HEK293 (cell line): ENCODE measurements at regions not wholly inside any gene's neighbourhood (a gene's known extent, or its start where the extent isn't known, plus 50 kb on each side); places are given as distances from the start of the nearest gene placed in this dataset.

ENCODE experiments used
- PATZ1 ChIP-seq: fragments of 450-650 bp; formaldehyde crosslinking; IDR thresholded peaks from 2 replicates; pipeline ENCODE4 v1.5.1; 2016; ENCODE audit warnings: missing biosample characterization, missing genetic modification characterization
- ZBTB7A ChIP-seq: fragments of 450-650 bp; formaldehyde crosslinking; IDR thresholded peaks from 2 replicates; pipeline ENCODE4 v1.5.1; 2016; ENCODE audit warnings: low read depth, missing biosample characterization, missing genetic modification characterization
- ZFP3 ChIP-seq: fragments of 450-650 bp; formaldehyde crosslinking; IDR thresholded peaks from 2 replicates; pipeline ENCODE4 v1.5.1; 2016; ENCODE audit warnings: low read depth, missing biosample characterization, missing genetic modification characterization
- ZNF19 ChIP-seq: fragments of 450-650 bp; formaldehyde crosslinking; IDR thresholded peaks from 2 replicates; pipeline ENCODE4; 2016; ENCODE audit warnings: missing biosample characterization, missing genetic modification characterization, low read depth
- ZNF202 ChIP-seq: fragments of 450-650 bp; formaldehyde crosslinking; IDR thresholded peaks from 2 replicates; pipeline ENCODE4 v1.5.1; 2016; ENCODE audit warnings: missing biosample characterization, missing genetic modification characterization, borderline replicate concordance
- ZNF274 ChIP-seq, 2 experiments: fragments of 200-500 bp in 1 of 2; fragments of 450-650 bp in 1 of 2; sonication (Bioruptor generic) in 1 of 2; formaldehyde crosslinking in 1 of 2; IDR thresholded peaks; 2 replicates each; pipeline versions ENCODE4 v1.5.1 to v1.6.1; 2014 to 2016; ENCODE audit warnings: borderline replicate concordance in 1 of 2, inconsistent platforms in 1 of 2, low read length in 1 of 2, missing biosample characterization in 1 of 2, missing genetic modification characterization in 1 of 2
- ZNF473 ChIP-seq: fragments of 450-650 bp; formaldehyde crosslinking; IDR thresholded peaks from 2 replicates; pipeline ENCODE4 v1.5.1; 2017; ENCODE audit warnings: missing biosample characterization, missing genetic modification characterization
- ZNF530 ChIP-seq: fragments of 450-650 bp; formaldehyde crosslinking; IDR thresholded peaks from 2 replicates; pipeline ENCODE4 v1.5.1; 2016; ENCODE audit warnings: low read depth, missing biosample characterization, missing genetic modification characterization
- TF ChIP-seq, protein P1 (sequence below): fragments of 450-650 bp; formaldehyde crosslinking; IDR thresholded peaks from 2 replicates; pipeline ENCODE4 v1.5.1; 2016; ENCODE audit warnings: missing biosample characterization, missing genetic modification characterization
- TF ChIP-seq, protein P2 (sequence below): fragments of 450-650 bp; formaldehyde crosslinking; IDR thresholded peaks from 2 replicates; pipeline ENCODE4 v1.5.1; 2016; ENCODE audit warnings: missing biosample characterization, missing genetic modification characterization
- TF ChIP-seq, protein P3 (sequence below): fragments of 450-650 bp; IDR thresholded peaks from 2 replicates; pipeline ENCODE4 v1.5.1; 2018; ENCODE audit warnings: missing biosample characterization, mild to moderate bottlenecking, missing genetic modification characterization

GRCh38 chr5:54876556-54876955, 108.8 kb downstream of the ESM1 start:
- TF ChIP-seq, protein P1, sequence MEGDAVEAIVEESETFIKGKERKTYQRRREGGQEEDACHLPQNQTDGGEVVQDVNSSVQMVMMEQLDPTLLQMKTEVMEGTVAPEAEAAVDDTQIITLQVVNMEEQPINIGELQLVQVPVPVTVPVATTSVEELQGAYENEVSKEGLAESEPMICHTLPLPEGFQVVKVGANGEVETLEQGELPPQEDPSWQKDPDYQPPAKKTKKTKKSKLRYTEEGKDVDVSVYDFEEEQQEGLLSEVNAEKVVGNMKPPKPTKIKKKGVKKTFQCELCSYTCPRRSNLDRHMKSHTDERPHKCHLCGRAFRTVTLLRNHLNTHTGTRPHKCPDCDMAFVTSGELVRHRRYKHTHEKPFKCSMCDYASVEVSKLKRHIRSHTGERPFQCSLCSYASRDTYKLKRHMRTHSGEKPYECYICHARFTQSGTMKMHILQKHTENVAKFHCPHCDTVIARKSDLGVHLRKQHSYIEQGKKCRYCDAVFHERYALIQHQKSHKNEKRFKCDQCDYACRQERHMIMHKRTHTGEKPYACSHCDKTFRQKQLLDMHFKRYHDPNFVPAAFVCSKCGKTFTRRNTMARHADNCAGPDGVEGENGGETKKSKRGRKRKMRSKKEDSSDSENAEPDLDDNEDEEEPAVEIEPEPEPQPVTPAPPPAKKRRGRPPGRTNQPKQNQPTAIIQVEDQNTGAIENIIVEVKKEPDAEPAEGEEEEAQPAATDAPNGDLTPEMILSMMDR (tag by site-specific recombination): no peak
- TF ChIP-seq ZNF473 (tag by site-specific recombination) (no peak), ZNF274 (IDR thresholded peaks at IDR 0.05; ENCODE audit: low read length) (no peak), ZNF274 (tag by site-specific recombination; IDR thresholded peaks at IDR 0.05; ENCODE audit: borderline replicate concordance) (no peak), PATZ1 (no peak), ZNF19 (tag by site-specific recombination) (no peak), ZNF202 (tag by site-specific recombination) (no peak), ZNF530 (tag by site-specific recombination) (no peak), ZBTB7A (tag by site-specific recombination) (no peak), ZFP3 (tag by site-specific recombination) (no peak)
- TF ChIP-seq, protein P2, sequence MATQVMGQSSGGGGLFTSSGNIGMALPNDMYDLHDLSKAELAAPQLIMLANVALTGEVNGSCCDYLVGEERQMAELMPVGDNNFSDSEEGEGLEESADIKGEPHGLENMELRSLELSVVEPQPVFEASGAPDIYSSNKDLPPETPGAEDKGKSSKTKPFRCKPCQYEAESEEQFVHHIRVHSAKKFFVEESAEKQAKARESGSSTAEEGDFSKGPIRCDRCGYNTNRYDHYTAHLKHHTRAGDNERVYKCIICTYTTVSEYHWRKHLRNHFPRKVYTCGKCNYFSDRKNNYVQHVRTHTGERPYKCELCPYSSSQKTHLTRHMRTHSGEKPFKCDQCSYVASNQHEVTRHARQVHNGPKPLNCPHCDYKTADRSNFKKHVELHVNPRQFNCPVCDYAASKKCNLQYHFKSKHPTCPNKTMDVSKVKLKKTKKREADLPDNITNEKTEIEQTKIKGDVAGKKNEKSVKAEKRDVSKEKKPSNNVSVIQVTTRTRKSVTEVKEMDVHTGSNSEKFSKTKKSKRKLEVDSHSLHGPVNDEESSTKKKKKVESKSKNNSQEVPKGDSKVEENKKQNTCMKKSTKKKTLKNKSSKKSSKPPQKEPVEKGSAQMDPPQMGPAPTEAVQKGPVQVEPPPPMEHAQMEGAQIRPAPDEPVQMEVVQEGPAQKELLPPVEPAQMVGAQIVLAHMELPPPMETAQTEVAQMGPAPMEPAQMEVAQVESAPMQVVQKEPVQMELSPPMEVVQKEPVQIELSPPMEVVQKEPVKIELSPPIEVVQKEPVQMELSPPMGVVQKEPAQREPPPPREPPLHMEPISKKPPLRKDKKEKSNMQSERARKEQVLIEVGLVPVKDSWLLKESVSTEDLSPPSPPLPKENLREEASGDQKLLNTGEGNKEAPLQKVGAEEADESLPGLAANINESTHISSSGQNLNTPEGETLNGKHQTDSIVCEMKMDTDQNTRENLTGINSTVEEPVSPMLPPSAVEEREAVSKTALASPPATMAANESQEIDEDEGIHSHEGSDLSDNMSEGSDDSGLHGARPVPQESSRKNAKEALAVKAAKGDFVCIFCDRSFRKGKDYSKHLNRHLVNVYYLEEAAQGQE (tag by site-specific recombination): no peak
- TF ChIP-seq, protein P3, sequence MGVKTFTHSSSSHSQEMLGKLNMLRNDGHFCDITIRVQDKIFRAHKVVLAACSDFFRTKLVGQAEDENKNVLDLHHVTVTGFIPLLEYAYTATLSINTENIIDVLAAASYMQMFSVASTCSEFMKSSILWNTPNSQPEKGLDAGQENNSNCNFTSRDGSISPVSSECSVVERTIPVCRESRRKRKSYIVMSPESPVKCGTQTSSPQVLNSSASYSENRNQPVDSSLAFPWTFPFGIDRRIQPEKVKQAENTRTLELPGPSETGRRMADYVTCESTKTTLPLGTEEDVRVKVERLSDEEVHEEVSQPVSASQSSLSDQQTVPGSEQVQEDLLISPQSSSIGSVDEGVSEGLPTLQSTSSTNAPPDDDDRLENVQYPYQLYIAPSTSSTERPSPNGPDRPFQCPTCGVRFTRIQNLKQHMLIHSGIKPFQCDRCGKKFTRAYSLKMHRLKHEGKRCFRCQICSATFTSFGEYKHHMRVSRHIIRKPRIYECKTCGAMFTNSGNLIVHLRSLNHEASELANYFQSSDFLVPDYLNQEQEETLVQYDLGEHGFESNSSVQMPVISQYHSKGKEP (tag by site-specific recombination): no peak
